Mesothelial cell of epicardium (in vitro differentiated cells): ENCODE measurements at regions not wholly inside any gene's neighbourhood (a gene's known extent, or its start where the extent isn't known, plus 50 kb on each side); places are given as distances from the start of the nearest gene placed in this dataset.

Experiments
- DNase-seq, 2 experiments: peaks; one replicate each; pipeline ENCODE4 v3.0.0; 2021; ENCODE audit warnings: low spot score in 2 of 2; ENCODE audit not compliant: unreplicated experiment in 2 of 2
- H3K27ac Mint-ChIP-seq: 2 replicates; pipeline ENCODE4 v1.8.0; 2021; ENCODE audit warnings: mixed read lengths
- H3K27me3 Mint-ChIP-seq: 2 replicates; pipeline ENCODE4 v1.8.0; 2021; ENCODE audit warnings: low read depth, mixed read lengths
- H3K36me3 Mint-ChIP-seq: 2 replicates; pipeline ENCODE4 v1.8.0; 2021; ENCODE audit warnings: mixed read lengths
- H3K4me1 Mint-ChIP-seq: 2 replicates; pipeline ENCODE4 v1.8.0; 2021; ENCODE audit warnings: mixed read lengths
- H3K4me3 Mint-ChIP-seq: 2 replicates; pipeline ENCODE4 v1.8.0; 2021; ENCODE audit warnings: mild to moderate bottlenecking, moderate library complexity, mixed read lengths
- H3K9me3 Mint-ChIP-seq: 2 replicates; pipeline ENCODE4 v1.8.0; 2021; ENCODE audit warnings: mixed read lengths
- CTCF ChIP-seq: fragments of 200-600 bp; sonication (generic); IDR thresholded peaks from one replicate; pipeline ENCODE4 v1.5.0; 2021; ENCODE audit warnings: antibody characterized with exemption; ENCODE audit not compliant: unreplicated experiment

GRCh38 chr12:116361414-116362223 lies 84.1 kb upstream of the MED13L start:
- H3K4me3 Mint-ChIP-seq: no peak overlapping the region
- no peaks in the 10 kb centered on the region for H3K36me3 Mint-ChIP-seq
- H3K27me3 Mint-ChIP-seq: no peaks in the 10 kb centered on the region
- no peak for DNase-seq
- no peak for TF ChIP-seq CTCF
- H3K4me1 Mint-ChIP-seq: peaks cover 21% of the 10 kb centered on the region
- H3K9me3 Mint-ChIP-seq: no peaks in the 10 kb centered on the region
- no peak overlapping the region for H3K27ac Mint-ChIP-seq

- no peaks in the 10 kb centered on the region for H3K36me3 Mint-ChIP-seq
- no peaks in the 10 kb centered on the region for H3K27me3 Mint-ChIP-seq
- H3K9me3 Mint-ChIP-seq: no peaks in the 10 kb centered on the region
- H3K27ac Mint-ChIP-seq: no peak overlapping the region
- DNase-seq: no peak
- peaks cover 4% of the 10 kb centered on the region for H3K4me1 Mint-ChIP-seq
- no peak for TF ChIP-seq CTCF
- H3K4me3 Mint-ChIP-seq: no peak overlapping the region
These were observed 87.6 kb upstream of the MED13L start for GRCh38 chr12:116365114-116365513.

- Mint-ChIP-seq H3K36me3 (no peaks in the 10 kb centered on the region), H3K27ac (no peak overlapping the region), H3K27me3 (no peaks in the 10 kb centered on the region), H3K4me1 (peaks cover 6% of the 10 kb centered on the region), H3K4me3 (no peak overlapping the region), H3K9me3 (no peaks in the 10 kb centered on the region)
- TF ChIP-seq CTCF: no peak
- no peak for DNase-seq
These were observed 88.3 kb upstream of the MED13L start for GRCh38 chr12:116365606-116366455.

- Mint-ChIP-seq H3K4me1 (peaks cover 12% of the 10 kb centered on the region), H3K4me3 (no peak overlapping the region), H3K9me3 (no peaks in the 10 kb centered on the region), H3K36me3 (no peaks in the 10 kb centered on the region), H3K27me3 (no peaks in the 10 kb centered on the region), H3K27ac (no peak overlapping the region)
- no peak for DNase-seq
- no peak for TF ChIP-seq CTCF
These were observed 88.9 kb upstream of the MED13L start for GRCh38 chr12:116366456-116366776.

- peaks cover 14% of the 10 kb centered on the region for H3K4me1 Mint-ChIP-seq
These were observed 89.3 kb upstream of the MED13L start for GRCh38 chr12:116366824-116367223.

More at GRCh38 chr12:116366824-116367223, 89.3 kb upstream of the MED13L start:
- no peaks in the 10 kb centered on the region for H3K27me3 Mint-ChIP-seq
- no peaks in the 10 kb centered on the region for H3K9me3 Mint-ChIP-seq
- no peak overlapping the region for H3K4me3 Mint-ChIP-seq
- no peak overlapping the region for H3K27ac Mint-ChIP-seq
- no peaks in the 10 kb centered on the region for H3K36me3 Mint-ChIP-seq
- DNase-seq: no peak
- no peak for TF ChIP-seq CTCF
